Ovary (tissue), 3 donors: ENCODE measurements at regions not wholly inside any gene's neighbourhood (a gene's known extent, or its start where the extent isn't known, plus 50 kb on each side); places are given as distances from the start of the nearest gene placed in this dataset.

Experiments used
- CTCF ChIP-seq, 3 donors: fragments of 450-650 bp in 2 of 3; fragments of 200-600 bp in 1 of 3; IDR thresholded peaks; one replicate each; pipeline versions ENCODE4 v1.5.1 to v1.8.0; 2016 to 2022; ENCODE audit warnings: antibody characterized with exemption in 3 of 3, mild to moderate bottlenecking in 1 of 3
- EP300 ChIP-seq: sonication (generic); formaldehyde crosslinking; IDR thresholded peaks from one replicate; pipeline ENCODE4 v1.6.1; 2017; ENCODE audit warnings: antibody characterized with exemption
- POLR2A ChIP-seq: fragments of 450-650 bp; IDR thresholded peaks from one replicate; pipeline ENCODE4 v1.6.1; 2017; ENCODE audit warnings: antibody characterized with exemption, mild to moderate bottlenecking, moderate library complexity
- donor health status: DM: no; HTN: no; CAD: no.

GRCh38 chr2:4597400-4597799 is 894.0 kb downstream of the DCDC2C start:
- TF ChIP-seq CTCF (IDR thresholded peaks at IDR 0.05) (no peak), POLR2A (no peak), EP300 (no peak)
